HepG2 (cell line): ENCODE measurements at regions not wholly inside any gene's neighbourhood (a gene's known extent, or its start where the extent isn't known, plus 50 kb on each side); places are given as distances from the start of the nearest gene placed in this dataset.

Source experiments
- EZH2 ChIP-seq: conservative IDR thresholded peaks from 2 replicates; pipeline ENCODE4 v1.6.1; 2012; ENCODE audit warnings: mild to moderate bottlenecking, low read depth, low read length, moderate library complexity
- HNRNPL ChIP-seq: fragments of 200-400 bp; formaldehyde crosslinking; IDR thresholded peaks from 2 replicates; pipeline ENCODE4 v1.6.1; 2017; ENCODE audit warnings: mild to moderate bottlenecking, low read depth, low read length
- POLR2A ChIP-seq, 2 experiments: IDR thresholded peaks; 2 replicates each; pipeline ENCODE4 v1.6.1; 2011; ENCODE audit warnings: low read depth in 2 of 2, low read length in 2 of 2, mild to moderate bottlenecking in 1 of 2, moderate library complexity in 1 of 2; ENCODE audit not compliant: insufficient read depth in 1 of 2
- ZNF143 ChIP-seq: sonication (generic); formaldehyde crosslinking; IDR thresholded peaks from 2 replicates; pipeline ENCODE4 v1.4.0; 2020; ENCODE audit warnings: missing genetic modification reagents
- TF ChIP-seq, protein P1 (sequence below): sonication (generic); formaldehyde crosslinking; IDR thresholded peaks from 2 replicates; pipeline ENCODE4 v1.4.0; 2020; ENCODE audit warnings: mild to moderate bottlenecking, missing genetic modification reagents, borderline replicate concordance
- TF ChIP-seq, protein P2 (sequence below): sonication (generic); formaldehyde crosslinking; IDR thresholded peaks from 2 replicates; pipeline ENCODE4 v1.9.0; 2021; ENCODE audit warnings: missing genetic modification reagents, borderline replicate concordance

DNA sequence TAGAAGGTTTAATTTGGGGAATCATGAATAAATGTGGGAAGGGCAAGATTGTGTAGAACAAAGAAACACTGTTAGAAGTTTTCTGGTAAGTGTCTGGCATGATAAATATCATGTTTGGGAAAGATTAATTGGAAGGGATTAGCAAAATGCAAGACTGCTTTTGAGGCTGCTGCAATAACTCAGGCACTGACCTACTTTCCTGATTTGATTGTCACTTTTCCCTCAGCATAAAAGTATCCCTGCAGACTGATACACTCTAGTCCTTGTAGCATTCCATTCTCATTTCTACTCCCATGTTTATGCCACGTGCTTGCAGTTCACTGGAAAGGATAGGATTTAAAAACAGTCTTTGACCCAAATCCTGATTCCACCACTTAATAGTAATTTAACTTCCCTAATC, 303.3 kb upstream of the SEMA3A start:
- TF ChIP-seq, protein P1, sequence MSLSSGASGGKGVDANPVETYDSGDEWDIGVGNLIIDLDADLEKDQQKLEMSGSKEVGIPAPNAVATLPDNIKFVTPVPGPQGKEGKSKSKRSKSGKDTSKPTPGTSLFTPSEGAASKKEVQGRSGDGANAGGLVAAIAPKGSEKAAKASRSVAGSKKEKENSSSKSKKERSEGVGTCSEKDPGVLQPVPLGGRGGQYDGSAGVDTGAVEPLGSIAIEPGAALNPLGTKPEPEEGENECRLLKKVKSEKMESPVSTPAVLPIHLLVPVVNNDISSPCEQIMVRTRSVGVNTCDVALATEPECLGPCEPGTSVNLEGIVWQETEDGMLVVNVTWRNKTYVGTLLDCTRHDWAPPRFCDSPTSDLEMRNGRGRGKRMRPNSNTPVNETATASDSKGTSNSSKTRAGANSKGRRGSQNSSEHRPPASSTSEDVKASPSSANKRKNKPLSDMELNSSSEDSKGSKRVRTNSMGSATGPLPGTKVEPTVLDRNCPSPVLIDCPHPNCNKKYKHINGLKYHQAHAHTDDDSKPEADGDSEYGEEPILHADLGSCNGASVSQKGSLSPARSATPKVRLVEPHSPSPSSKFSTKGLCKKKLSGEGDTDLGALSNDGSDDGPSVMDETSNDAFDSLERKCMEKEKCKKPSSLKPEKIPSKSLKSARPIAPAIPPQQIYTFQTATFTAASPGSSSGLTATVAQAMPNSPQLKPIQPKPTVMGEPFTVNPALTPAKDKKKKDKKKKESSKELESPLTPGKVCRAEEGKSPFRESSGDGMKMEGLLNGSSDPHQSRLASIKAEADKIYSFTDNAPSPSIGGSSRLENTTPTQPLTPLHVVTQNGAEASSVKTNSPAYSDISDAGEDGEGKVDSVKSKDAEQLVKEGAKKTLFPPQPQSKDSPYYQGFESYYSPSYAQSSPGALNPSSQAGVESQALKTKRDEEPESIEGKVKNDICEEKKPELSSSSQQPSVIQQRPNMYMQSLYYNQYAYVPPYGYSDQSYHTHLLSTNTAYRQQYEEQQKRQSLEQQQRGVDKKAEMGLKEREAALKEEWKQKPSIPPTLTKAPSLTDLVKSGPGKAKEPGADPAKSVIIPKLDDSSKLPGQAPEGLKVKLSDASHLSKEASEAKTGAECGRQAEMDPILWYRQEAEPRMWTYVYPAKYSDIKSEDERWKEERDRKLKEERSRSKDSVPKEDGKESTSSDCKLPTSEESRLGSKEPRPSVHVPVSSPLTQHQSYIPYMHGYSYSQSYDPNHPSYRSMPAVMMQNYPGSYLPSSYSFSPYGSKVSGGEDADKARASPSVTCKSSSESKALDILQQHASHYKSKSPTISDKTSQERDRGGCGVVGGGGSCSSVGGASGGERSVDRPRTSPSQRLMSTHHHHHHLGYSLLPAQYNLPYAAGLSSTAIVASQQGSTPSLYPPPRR (CRISPR knock-in tag), result no peak
- TF ChIP-seq HNRNPL (no peak), EZH2 (no peak), ZNF143 (CRISPR knock-in tag) (no peak), POLR2A (IDR thresholded peaks at IDR 0.05; ENCODE audit: insufficient read depth in 1 of 2, low read depth in 2 of 2, low read length in 2 of 2) (no peak)
- TF ChIP-seq, protein P2, sequence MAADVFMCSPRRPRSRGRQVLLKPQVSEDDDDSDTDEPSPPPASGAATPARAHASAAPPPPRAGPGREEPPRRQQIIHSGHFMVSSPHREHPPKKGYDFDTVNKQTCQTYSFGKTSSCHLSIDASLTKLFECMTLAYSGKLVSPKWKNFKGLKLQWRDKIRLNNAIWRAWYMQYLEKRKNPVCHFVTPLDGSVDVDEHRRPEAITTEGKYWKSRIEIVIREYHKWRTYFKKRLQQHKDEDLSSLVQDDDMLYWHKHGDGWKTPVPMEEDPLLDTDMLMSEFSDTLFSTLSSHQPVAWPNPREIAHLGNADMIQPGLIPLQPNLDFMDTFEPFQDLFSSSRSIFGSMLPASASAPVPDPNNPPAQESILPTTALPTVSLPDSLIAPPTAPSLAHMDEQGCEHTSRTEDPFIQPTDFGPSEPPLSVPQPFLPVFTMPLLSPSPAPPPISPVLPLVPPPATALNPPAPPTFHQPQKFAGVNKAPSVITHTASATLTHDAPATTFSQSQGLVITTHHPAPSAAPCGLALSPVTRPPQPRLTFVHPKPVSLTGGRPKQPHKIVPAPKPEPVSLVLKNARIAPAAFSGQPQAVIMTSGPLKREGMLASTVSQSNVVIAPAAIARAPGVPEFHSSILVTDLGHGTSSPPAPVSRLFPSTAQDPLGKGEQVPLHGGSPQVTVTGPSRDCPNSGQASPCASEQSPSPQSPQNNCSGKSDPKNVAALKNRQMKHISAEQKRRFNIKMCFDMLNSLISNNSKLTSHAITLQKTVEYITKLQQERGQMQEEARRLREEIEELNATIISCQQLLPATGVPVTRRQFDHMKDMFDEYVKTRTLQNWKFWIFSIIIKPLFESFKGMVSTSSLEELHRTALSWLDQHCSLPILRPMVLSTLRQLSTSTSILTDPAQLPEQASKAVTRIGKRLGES (CRISPR knock-in tag), result no peak
